ENCODE measurements at regions not wholly inside any gene's neighbourhood (a gene's known extent, or its start where the extent isn't known, plus 50 kb on each side); places are given as distances from the start of the nearest gene placed in this dataset.

- TF ChIP-seq CTCF (IDR thresholded peaks at IDR 0.05; ENCODE audit: low read depth, low read length) = no peak
- in situ Hi-C loops (cut with HindIII; ENCODE audit: low sequenced_read_pairs) = no loop called here
- H3K4me3 ChIP-seq (ENCODE audit: low read depth, low read length) = no peak overlapping the region
- no peak for DNase-seq (ENCODE audit: low read depth, low spot score)
Measured at GRCh38 chr18:3397031-3397750, 52.8 kb upstream of the TGIF1 start.

- no peak overlapping the region for H3K4me3 ChIP-seq (ENCODE audit: low read depth, low read length)
- no peak for DNase-seq (ENCODE audit: low read depth, low spot score)
- TF ChIP-seq CTCF (IDR thresholded peaks at IDR 0.05; ENCODE audit: low read depth, low read length) = no peak
- in situ Hi-C loops (cut with HindIII; ENCODE audit: low sequenced_read_pairs) = no loop called here
Measured at GRCh38 chr18:3397786-3398185, 52.2 kb upstream of the TGIF1 start.

Data from astrocyte of the spinal cord (primary cell).